ENCODE measurements at regions not wholly inside any gene's neighbourhood (a gene's known extent, or its start where the extent isn't known, plus 50 kb on each side); places are given as distances from the start of the nearest gene placed in this dataset.

- Histone ChIP-seq H3K9me3 (no peaks in the 10 kb centered on the region), H3K27me3 (no peaks in the 10 kb centered on the region), H3K27ac (peak overlapping the region; percentile 3), H3K36me3 (no peaks in the 10 kb centered on the region), H3K4me3 (no peak overlapping the region), H3K4me1 (no peaks in the 10 kb centered on the region)
- DNase-seq (ENCODE audit: low spot score in 2 of 2) = no peak
- 81% methylated on average over 3 of the region's 3 CpGs for WGBS
- TF ChIP-seq POLR2AphosphoS5 (IDR thresholded peaks at IDR 0.05) (no peak), POLR2A (IDR thresholded peaks at IDR 0.05) (no peak), EP300 (IDR thresholded peaks at IDR 0.05) (no peak)
- TF ChIP-seq, protein P1, sequence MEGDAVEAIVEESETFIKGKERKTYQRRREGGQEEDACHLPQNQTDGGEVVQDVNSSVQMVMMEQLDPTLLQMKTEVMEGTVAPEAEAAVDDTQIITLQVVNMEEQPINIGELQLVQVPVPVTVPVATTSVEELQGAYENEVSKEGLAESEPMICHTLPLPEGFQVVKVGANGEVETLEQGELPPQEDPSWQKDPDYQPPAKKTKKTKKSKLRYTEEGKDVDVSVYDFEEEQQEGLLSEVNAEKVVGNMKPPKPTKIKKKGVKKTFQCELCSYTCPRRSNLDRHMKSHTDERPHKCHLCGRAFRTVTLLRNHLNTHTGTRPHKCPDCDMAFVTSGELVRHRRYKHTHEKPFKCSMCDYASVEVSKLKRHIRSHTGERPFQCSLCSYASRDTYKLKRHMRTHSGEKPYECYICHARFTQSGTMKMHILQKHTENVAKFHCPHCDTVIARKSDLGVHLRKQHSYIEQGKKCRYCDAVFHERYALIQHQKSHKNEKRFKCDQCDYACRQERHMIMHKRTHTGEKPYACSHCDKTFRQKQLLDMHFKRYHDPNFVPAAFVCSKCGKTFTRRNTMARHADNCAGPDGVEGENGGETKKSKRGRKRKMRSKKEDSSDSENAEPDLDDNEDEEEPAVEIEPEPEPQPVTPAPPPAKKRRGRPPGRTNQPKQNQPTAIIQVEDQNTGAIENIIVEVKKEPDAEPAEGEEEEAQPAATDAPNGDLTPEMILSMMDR (IDR thresholded peaks at IDR 0.05) = no peak
These were observed 65.9 kb upstream of the PICALM start for GRCh38 chr11:86134580-86135318.

- H3K4me3 ChIP-seq = no peak overlapping the region
- TF ChIP-seq POLR2AphosphoS5 (IDR thresholded peaks at IDR 0.05) (no peak), EP300 (IDR thresholded peaks at IDR 0.05) (no peak), POLR2A (IDR thresholded peaks at IDR 0.05) (no peak)
- TF ChIP-seq, protein P1 (IDR thresholded peaks at IDR 0.05) = no peak
- 92% methylated on average over 7 of the region's 7 CpGs for WGBS
- H3K27me3 ChIP-seq = no peaks in the 10 kb centered on the region
- no peak for DNase-seq (ENCODE audit: low spot score in 2 of 2)
- H3K27ac ChIP-seq = no peak overlapping the region
- no peaks in the 10 kb centered on the region for H3K9me3 ChIP-seq
- no peaks in the 10 kb centered on the region for H3K36me3 ChIP-seq
- no peaks in the 10 kb centered on the region for H3K4me1 ChIP-seq
These were observed 63.9 kb upstream of the PICALM start for GRCh38 chr11:86132667-86133249.

DNA sequence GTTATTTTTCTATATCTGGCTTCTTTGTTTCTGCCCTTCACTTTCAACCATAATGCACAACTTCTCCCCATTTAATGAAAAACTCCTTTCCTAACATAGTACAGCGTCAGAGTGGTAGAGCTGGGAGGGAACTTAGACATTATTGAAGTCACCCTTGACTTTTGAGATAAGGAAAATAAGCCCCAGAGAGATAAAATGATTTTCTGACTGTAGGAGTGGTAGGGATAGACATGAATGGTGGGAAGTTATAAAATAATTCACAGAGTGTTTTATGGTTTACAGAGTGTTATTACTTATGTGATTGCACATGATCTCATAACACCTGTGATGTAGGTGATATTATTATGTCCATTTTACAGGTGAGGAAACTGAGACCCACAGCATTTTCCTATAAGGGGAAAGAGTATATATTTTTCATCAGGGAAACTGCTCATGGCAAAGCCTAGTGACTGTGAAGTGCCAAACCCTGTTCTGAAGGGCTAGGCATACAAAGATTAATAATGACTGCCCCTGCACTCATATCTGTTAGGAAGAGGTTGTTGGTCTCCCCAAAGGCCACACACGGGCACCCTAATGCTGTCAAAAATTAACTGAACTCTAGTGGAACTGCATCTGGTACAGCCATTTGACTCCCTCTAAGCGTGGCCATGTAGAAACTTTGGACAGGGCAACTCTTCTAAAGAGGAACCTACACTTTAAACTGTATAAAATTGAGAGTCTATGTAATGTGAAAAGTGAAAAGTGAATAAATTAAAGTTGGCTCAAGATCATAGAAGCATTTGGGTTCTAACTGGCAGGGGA, 61.1 kb upstream of the PICALM start:
- no peaks in the 10 kb centered on the region for H3K9me3 ChIP-seq
- H3K4me3 ChIP-seq = no peak overlapping the region
- H3K36me3 ChIP-seq = no peaks in the 10 kb centered on the region
- no peaks in the 10 kb centered on the region for H3K27me3 ChIP-seq
- no peak for TF ChIP-seq POLR2AphosphoS5 (IDR thresholded peaks at IDR 0.05)
- TF ChIP-seq, protein P1 (IDR thresholded peaks at IDR 0.05) = no peak
- TF ChIP-seq EP300 (IDR thresholded peaks at IDR 0.05) = no peak
- no peak for TF ChIP-seq POLR2A (IDR thresholded peaks at IDR 0.05)
- no peak for DNase-seq (ENCODE audit: low spot score in 2 of 2)
- 88% methylated on average over 3 of the region's 3 CpGs for WGBS
- no peaks in the 10 kb centered on the region for H3K4me1 ChIP-seq
- no peak overlapping the region for H3K27ac ChIP-seq

GRCh38 chr11:86128914-86129313, 60.0 kb upstream of the PICALM start:
- no peak overlapping the region for H3K27ac ChIP-seq
- H3K36me3 ChIP-seq = no peaks in the 10 kb centered on the region
- TF ChIP-seq, protein P1 (IDR thresholded peaks at IDR 0.05) = no peak
- TF ChIP-seq POLR2A (IDR thresholded peaks at IDR 0.05) (no peak), POLR2AphosphoS5 (IDR thresholded peaks at IDR 0.05) (no peak), EP300 (IDR thresholded peaks at IDR 0.05) (no peak)

GRCh38 chr11:86126862-86127261, 58.0 kb upstream of the PICALM start:
- TF ChIP-seq, protein P1 (IDR thresholded peaks at IDR 0.05) = no peak
- TF ChIP-seq POLR2AphosphoS5 (IDR thresholded peaks at IDR 0.05) (no peak), EP300 (IDR thresholded peaks at IDR 0.05) (no peak), POLR2A (IDR thresholded peaks at IDR 0.05) (no peak)
- no peaks in the 10 kb centered on the region for H3K36me3 ChIP-seq
- DNase-seq (ENCODE audit: low spot score in 2 of 2) = no peak
- no peak overlapping the region for H3K4me3 ChIP-seq
- H3K27ac ChIP-seq = no peak overlapping the region
- no peaks in the 10 kb centered on the region for H3K4me1 ChIP-seq
- H3K9me3 ChIP-seq = no peaks in the 10 kb centered on the region
- no peaks in the 10 kb centered on the region for H3K27me3 ChIP-seq

More at GRCh38 chr11:86128914-86129313, 60.0 kb upstream of the PICALM start:
- no peaks in the 10 kb centered on the region for H3K27me3 ChIP-seq
- WGBS = 100% methylated on average over 2 of the region's 2 CpGs
- H3K4me3 ChIP-seq = no peak overlapping the region
- no peak for DNase-seq (ENCODE audit: low spot score in 2 of 2)
- H3K4me1 ChIP-seq = no peaks in the 10 kb centered on the region
- H3K9me3 ChIP-seq = no peaks in the 10 kb centered on the region

Data from suprapubic skin (tissue), 4 donors.